ENCODE measurements at regions not wholly inside any gene's neighbourhood (a gene's known extent, or its start where the extent isn't known, plus 50 kb on each side); places are given as distances from the start of the nearest gene placed in this dataset.

DNA sequence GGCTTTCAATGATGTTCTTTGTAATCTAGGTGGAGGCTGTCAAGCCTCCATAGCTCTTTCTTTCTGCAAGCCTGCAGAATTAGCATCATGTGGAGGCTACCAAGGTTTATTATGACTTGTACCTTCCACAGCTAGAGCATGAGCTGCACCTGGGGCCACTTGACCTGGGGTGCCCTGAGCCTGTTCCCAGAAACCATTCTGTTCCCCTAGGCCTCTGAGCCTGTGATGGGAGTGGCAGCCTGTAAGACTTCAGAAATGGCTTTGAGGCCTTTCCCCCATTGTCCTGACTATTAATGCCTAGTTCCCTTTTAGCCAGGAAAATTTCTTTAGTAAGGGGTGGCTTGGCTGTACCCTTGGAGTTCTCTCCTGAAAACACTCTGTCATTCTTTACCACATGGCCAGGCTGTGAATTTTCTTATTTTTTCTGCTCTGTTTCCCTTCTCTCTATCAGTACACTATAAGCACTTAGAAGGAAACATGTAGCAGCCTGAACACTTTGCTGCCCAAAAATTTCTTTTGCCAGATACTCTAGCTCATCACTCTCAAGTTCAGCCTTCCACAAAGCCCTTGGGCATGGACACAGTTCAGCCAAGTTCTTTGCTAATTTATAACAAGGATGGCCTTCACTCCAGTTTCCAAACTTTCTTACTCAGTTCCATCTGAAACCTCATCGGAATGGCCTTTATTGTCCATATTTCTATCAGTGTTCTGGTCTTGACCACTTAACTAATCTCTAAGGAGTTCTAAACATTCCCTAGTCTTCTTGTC, 61.4 kb upstream of the NR3C1 start:
- DNase-seq (ENCODE audit: low spot score): no peak

DNA sequence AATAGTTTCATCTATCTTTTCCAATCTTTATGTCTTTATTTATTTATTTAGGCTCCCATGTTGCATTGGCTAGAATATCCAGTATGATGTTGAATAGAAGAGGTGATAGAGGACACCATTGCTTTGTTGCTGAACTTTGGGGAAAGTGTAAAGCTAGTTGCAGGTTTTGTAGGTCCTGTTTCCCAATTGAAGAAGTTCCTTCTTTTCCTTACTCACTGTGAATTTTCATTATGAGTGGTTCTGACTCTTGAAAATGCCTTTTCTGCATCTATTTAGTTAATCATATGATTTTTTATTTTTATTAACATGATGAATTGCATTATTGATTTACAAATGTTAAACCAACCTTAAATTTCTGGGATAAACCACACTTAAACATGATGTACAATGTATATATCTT, 58.9 kb upstream of the NR3C1 start:
- DNase-seq (ENCODE audit: low spot score): no peak

DNA sequence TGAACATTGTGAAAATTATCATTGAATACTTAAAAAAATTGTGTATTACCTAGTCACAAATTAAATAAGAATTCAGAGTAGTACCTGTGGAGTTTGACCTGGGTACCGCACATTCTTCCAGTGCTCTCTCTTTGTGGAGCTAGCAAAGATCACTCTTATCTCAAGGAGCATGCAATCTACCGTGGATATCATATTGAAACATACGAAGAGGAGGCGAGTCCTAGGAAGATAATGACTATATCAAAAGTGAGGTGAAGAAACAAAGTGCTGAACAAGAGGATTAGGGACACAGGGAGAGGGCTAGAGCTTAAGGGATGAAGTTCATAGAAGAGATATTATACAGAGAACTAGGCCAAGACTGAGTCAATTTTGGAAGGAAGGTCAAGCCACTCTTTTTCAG, 55.9 kb upstream of the NR3C1 start:
- no peak for DNase-seq (ENCODE audit: low spot score)

DNA sequence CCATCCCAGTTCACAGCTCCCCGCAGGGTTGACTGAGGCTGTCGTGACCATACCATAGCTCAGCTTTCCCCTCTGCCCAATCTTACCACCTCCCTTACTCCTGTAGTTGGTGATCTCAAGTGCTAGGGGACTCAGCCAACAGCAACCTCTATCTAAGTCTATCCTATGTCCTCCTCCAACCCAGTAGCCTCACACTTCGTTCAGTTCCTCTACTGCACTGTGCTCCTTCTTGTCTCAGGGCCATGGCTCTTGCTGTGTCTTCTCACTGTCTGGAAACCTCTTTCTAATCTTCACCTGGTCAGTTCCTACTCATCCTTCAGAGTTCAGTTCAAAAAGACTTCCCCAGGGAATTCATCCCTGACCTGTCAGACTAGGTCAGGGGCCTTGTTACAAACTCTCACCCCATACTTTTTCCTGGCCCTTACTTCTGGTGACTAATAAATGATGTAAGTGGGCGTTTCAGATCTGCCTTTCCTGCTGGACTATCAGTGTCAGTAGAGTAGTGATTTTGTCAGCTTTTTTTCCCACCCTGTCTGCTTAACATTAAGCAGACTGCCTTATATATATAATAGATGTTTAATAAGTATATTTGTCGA, 53.6 kb upstream of the NR3C1 start:
- peak; percentile 67 for DNase-seq (ENCODE audit: low spot score)

DNA sequence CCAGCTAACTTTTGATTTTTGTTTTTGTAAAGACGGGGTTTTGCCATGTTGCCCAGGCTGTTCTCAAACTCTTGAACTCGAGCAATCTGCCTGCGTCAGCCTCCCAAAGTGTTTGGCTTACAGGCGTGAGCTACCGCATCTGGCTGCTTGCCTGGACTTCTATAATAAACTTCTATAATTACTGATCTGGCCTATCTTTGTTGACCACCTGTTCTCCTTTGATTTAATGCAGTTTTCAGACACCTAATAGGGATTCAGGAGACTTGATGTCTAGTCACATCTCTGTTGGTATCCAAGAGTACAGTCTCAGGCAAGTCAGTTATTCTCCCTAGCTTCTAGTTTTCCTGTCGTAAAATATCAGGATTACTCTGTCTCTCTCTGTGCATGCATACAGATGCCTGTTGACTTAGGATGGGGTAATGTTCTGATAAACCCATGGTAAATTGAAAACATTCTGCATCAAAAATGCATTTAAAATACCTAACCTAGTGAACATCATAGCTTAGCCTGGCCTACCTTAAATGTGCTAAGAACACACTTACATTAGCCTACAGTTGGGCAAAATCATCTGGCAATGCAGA, 51.5 kb upstream of the NR3C1 start:
- DNase-seq (ENCODE audit: low spot score): no peak

DNA sequence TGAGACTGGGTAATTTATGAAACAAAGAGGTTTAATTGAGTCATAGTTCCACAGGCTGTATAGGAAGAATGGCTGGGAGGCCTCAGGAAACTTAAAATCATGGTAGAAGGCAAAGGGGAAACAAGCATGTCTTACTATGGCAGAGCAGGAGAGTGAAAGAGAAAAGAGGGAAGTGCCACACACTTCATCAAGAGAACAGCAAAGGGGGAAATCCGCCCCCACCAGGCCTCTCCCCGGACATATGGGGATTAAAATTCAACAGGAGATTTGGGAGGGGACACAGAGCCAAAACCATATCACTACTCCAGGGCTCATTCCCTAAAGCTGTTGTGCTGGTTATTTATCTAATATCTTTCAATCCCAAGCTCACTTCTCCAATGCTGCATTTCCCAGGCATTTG, 50.2 kb upstream of the NR3C1 start:
- no peak for DNase-seq (ENCODE audit: low spot score)

Data from kidney tubule cell (primary cell).